HEK293 (cell line): ENCODE measurements at regions not wholly inside any gene's neighbourhood (a gene's known extent, or its start where the extent isn't known, plus 50 kb on each side); places are given as distances from the start of the nearest gene placed in this dataset.

Experiments used
- CTCF ChIA-PET: fragments of 350-600 bp; formaldehyde crosslinking; extraction: SDS; loops from one replicate; lab custom pipeline; 2021; ENCODE audit warnings: antibody characterized with exemption; lab: Yijun Ruan, JAX
- POLR2A ChIA-PET: fragments of 300-600 bp; formaldehyde crosslinking; extraction: SDS; loops from one replicate; lab custom pipeline; 2020; ENCODE audit warnings: antibody characterized with exemption, inconsistent platforms; lab: Yijun Ruan, JAX
- H3K27ac ChIP-seq: fragments of 200-500 bp; sonication (Bioruptor generic); 2 replicates; pipeline ENCODE4 v1.5.1; 2014; ENCODE audit warnings: low read depth, low read length, control low read depth, inconsistent platforms; ENCODE audit errors: extremely low read depth
- H3K36me3 ChIP-seq, 2 experiments: fragments of 200-500 bp in 1 of 2; sonication (Bioruptor generic) in 1 of 2; 1 replicate in 1 of 2; 2 replicates in 1 of 2; pipeline ENCODE4 v1.5.1; 2014 to 2017; ENCODE audit warnings: inconsistent platforms in 2 of 2, low read length in 2 of 2; ENCODE audit not compliant: control insufficient read depth in 2 of 2, insufficient read depth in 1 of 2
- H3K4me1 ChIP-seq: fragments of 200-500 bp; sonication (Bioruptor generic); 2 replicates; pipeline ENCODE4 v1.5.1; 2014; ENCODE audit warnings: mild to moderate bottlenecking, low read length, inconsistent platforms; ENCODE audit not compliant: control insufficient read depth, insufficient read depth
- H3K4me3 ChIP-seq: 2 replicates; pipeline ENCODE4 v1.5.1; 2011; ENCODE audit warnings: low read depth, mild to moderate bottlenecking, control low read depth, low read length, moderate library complexity
- H3K9me3 ChIP-seq: fragments of 200-500 bp; sonication (Bioruptor generic); 2 replicates; pipeline ENCODE4 v1.5.1; 2014; ENCODE audit warnings: low read depth, low read length, inconsistent platforms; ENCODE audit not compliant: control insufficient read depth, insufficient read depth
- GLIS1 ChIP-seq: fragments of 450-650 bp; formaldehyde crosslinking; IDR thresholded peaks from 2 replicates; pipeline ENCODE4 v1.5.1; 2016; ENCODE audit warnings: missing biosample characterization, missing genetic modification characterization
- HOXA7 ChIP-seq: sonication (generic); formaldehyde crosslinking; IDR thresholded peaks from 2 replicates; pipeline ENCODE4 v1.8.1; 2022; ENCODE audit warnings: missing genetic modification reagents, borderline replicate concordance
- IKZF3 ChIP-seq: fragments of 450-650 bp; IDR thresholded peaks from 2 replicates; pipeline ENCODE4 v1.5.0; 2018; ENCODE audit warnings: missing biosample characterization, mild to moderate bottlenecking, missing genetic modification characterization, moderate library complexity
- REPIN1 ChIP-seq: fragments of 450-650 bp; formaldehyde crosslinking; IDR thresholded peaks from 2 replicates; pipeline ENCODE4 v1.5.1; 2017; ENCODE audit warnings: missing biosample characterization, missing genetic modification characterization, low read depth
- ZBTB8A ChIP-seq: fragments of 450-650 bp; formaldehyde crosslinking; IDR thresholded peaks from 2 replicates; pipeline ENCODE4 v1.5.1; 2016; ENCODE audit warnings: missing biosample characterization, missing genetic modification characterization
- ZFP3 ChIP-seq: fragments of 450-650 bp; formaldehyde crosslinking; IDR thresholded peaks from 2 replicates; pipeline ENCODE4 v1.5.1; 2016; ENCODE audit warnings: low read depth, missing biosample characterization, missing genetic modification characterization
- ZNF155 ChIP-seq: fragments of 450-650 bp; formaldehyde crosslinking; IDR thresholded peaks from 2 replicates; pipeline ENCODE4 v1.5.1; 2016; ENCODE audit warnings: missing biosample characterization, missing genetic modification characterization
- ZNF184 ChIP-seq: fragments of 450-650 bp; IDR thresholded peaks from 2 replicates; pipeline ENCODE4 v1.5.1; 2018; ENCODE audit warnings: missing biosample characterization, mild to moderate bottlenecking, missing genetic modification characterization
- ZNF311 ChIP-seq: fragments of 450-650 bp; formaldehyde crosslinking; IDR thresholded peaks from 2 replicates; pipeline ENCODE4 v1.5.1; 2017; ENCODE audit warnings: missing biosample characterization, missing genetic modification characterization, borderline replicate concordance
- ZNF416 ChIP-seq: fragments of 450-650 bp; formaldehyde crosslinking; IDR thresholded peaks from 2 replicates; pipeline ENCODE4 v1.5.1; 2016; ENCODE audit warnings: missing biosample characterization, missing genetic modification characterization
- ZNF501 ChIP-seq: fragments of 450-650 bp; formaldehyde crosslinking; IDR thresholded peaks from 2 replicates; pipeline ENCODE4 v1.5.1; 2016; ENCODE audit warnings: missing biosample characterization, missing genetic modification characterization
- ZNF518A ChIP-seq: fragments of 450-650 bp; formaldehyde crosslinking; conservative IDR thresholded peaks from 2 replicates; pipeline ENCODE4 v1.5.1; 2016; ENCODE audit warnings: low read depth, missing biosample characterization, missing genetic modification characterization
- ZNF560 ChIP-seq: fragments of 450-650 bp; formaldehyde crosslinking; IDR thresholded peaks from 2 replicates; pipeline ENCODE4 v1.5.1; 2017; ENCODE audit warnings: missing biosample characterization, missing genetic modification characterization, borderline replicate concordance
- ZNF624 ChIP-seq: fragments of 450-650 bp; formaldehyde crosslinking; IDR thresholded peaks from 2 replicates; pipeline ENCODE4 v1.5.1; 2017; ENCODE audit warnings: missing biosample characterization, missing genetic modification characterization
- ZNF626 ChIP-seq: fragments of 450-650 bp; sonication (Bioruptor Pico); formaldehyde crosslinking; IDR thresholded peaks from 2 replicates; pipeline ENCODE4 v1.5.1; 2018; ENCODE audit warnings: missing biosample characterization, missing genetic modification characterization, inconsistent platforms
- ZNF629 ChIP-seq: fragments of 450-650 bp; formaldehyde crosslinking; IDR thresholded peaks from 2 replicates; pipeline ENCODE4 v1.5.1; 2017; ENCODE audit warnings: missing biosample characterization, missing genetic modification characterization
- ZNF660 ChIP-seq: fragments of 450-650 bp; IDR thresholded peaks from 2 replicates; pipeline ENCODE4 v1.5.1; 2018; ENCODE audit warnings: missing biosample characterization, mild to moderate bottlenecking, missing genetic modification characterization
- ZNF701 ChIP-seq: fragments of 450-650 bp; formaldehyde crosslinking; IDR thresholded peaks from 2 replicates; pipeline ENCODE4 v1.5.1; 2016; ENCODE audit warnings: missing biosample characterization, missing genetic modification characterization
- ZSCAN23 ChIP-seq: fragments of 450-650 bp; formaldehyde crosslinking; IDR thresholded peaks from 2 replicates; pipeline ENCODE4 v1.5.1; 2016; ENCODE audit warnings: missing biosample characterization, missing genetic modification characterization
- TF ChIP-seq, protein P1 (sequence below): fragments of 450-650 bp; formaldehyde crosslinking; IDR thresholded peaks from 2 replicates; pipeline ENCODE4 v1.5.1; 2016; ENCODE audit warnings: missing biosample characterization, missing genetic modification characterization

- TF ChIP-seq ZNF501 (tag by site-specific recombination) (no peak), ZBTB8A (no peak), ZNF560 (tag by site-specific recombination) (no peak), ZNF629 (tag by site-specific recombination) (no peak)
- H3K27ac ChIP-seq = no peak overlapping the region
- CTCF ChIA-PET = no interaction called here
- H3K9me3 ChIP-seq = no peaks in the 10 kb centered on the region
- no peaks in the 10 kb centered on the region for H3K36me3 ChIP-seq
- POLR2A ChIA-PET = no interaction called here
- H3K4me1 ChIP-seq = no peaks in the 10 kb centered on the region
- no peak overlapping the region for H3K4me3 ChIP-seq
These were observed 944.7 kb downstream of the SORCS3 start for GRCh38 chr10:105585753-105586152.

GRCh38 chr10:105585171-105585570 lies 944.1 kb downstream of the SORCS3 start:
- POLR2A ChIA-PET = no interaction called here
- H3K27ac ChIP-seq = no peak overlapping the region
- no peak for TF ChIP-seq ZNF184 (tag by site-specific recombination)
- CTCF ChIA-PET = no interaction called here
- H3K4me1 ChIP-seq = no peaks in the 10 kb centered on the region
- H3K36me3 ChIP-seq = no peaks in the 10 kb centered on the region
- no peaks in the 10 kb centered on the region for H3K9me3 ChIP-seq
- H3K4me3 ChIP-seq = no peak overlapping the region

DNA sequence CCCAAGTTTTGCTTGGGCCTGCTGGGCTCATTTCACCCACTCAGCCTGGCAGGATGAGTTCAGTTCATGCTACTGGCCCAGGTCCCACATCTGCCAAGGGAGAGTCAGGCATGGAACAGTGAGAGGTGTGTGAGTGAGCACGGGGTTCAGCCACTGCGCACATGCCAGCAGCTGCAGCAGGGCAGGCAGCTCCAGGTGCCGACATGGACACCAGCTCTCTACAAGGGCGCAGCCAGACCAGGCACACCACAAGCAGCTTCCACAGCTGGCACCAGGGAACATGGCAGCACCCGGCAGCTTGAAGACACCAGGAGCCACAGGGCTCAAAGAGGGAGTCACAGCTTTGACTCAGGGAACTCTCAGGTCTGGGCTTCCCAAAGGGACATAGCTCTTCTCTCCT lies 938.0 kb downstream of the SORCS3 start:
- Histone ChIP-seq H3K4me3 (no peak overlapping the region), H3K27ac (no peak overlapping the region), H3K4me1 (no peaks in the 10 kb centered on the region), H3K9me3 (no peaks in the 10 kb centered on the region), H3K36me3 (no peaks in the 10 kb centered on the region)
- TF ChIP-seq ZNF518A = no peak
- TF ChIP-seq ZNF416 (tag by site-specific recombination) = no peak
- TF ChIP-seq HOXA7 = no peak
- no peak for TF ChIP-seq REPIN1 (tag by site-specific recombination)
- no peak for TF ChIP-seq GLIS1 (tag by site-specific recombination)
- TF ChIP-seq ZSCAN23 (tag by site-specific recombination) = no peak
- TF ChIP-seq ZNF155 (tag by site-specific recombination) = no peak
- no peak for TF ChIP-seq ZNF311 (tag by site-specific recombination)
- TF ChIP-seq ZFP3 (tag by site-specific recombination) = no peak
- TF ChIP-seq ZNF624 (tag by site-specific recombination) = no peak
- CTCF ChIA-PET = no interaction called here
- POLR2A ChIA-PET = no interaction called here

DNA sequence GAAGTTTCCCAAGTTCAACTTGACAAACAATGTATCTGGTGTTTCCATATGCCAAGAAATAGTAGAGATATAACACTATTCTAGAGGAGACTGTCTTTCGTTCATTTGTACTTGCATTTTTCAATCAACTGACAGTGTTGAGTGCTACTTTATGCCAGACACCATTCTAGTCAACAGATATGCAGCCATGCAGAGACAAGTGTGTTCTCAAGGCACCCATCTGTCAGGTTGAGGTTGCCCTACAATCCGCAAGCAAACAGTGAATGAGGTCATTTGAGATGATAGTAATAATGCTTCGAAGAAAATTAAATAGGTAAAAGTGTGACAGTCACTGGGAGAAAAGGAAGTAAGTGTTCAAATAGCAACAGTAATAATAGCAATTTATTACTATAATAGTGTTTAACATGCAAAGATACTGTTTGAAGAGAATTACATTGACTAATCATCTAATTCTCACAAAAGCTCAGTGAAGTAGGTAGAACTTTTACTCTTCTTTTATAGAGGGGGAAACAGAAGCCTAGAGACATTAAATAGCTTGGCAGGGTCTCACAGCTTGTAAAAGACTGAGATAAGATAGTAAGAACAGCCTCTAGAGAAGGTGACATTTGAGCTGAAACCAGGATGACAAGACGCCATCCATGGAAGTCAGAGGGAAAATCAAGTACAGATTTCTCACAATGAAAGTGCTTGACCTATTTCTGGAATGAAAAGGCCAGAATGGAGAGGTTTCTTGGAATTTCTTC lies 936.9 kb downstream of the SORCS3 start:
- ChIA-PET POLR2A (no interaction called here), CTCF (no interaction called here)
- H3K4me1 ChIP-seq = no peaks in the 10 kb centered on the region
- no peaks in the 10 kb centered on the region for H3K36me3 ChIP-seq
- H3K4me3 ChIP-seq = no peak overlapping the region
- TF ChIP-seq ZNF701 (tag by site-specific recombination) = no peak
- no peak for TF ChIP-seq ZFP3 (tag by site-specific recombination)
- TF ChIP-seq IKZF3 (tag by site-specific recombination) = no peak
- TF ChIP-seq ZNF660 (tag by site-specific recombination) = no peak
- no peak for TF ChIP-seq ZNF626 (tag by site-specific recombination)
- TF ChIP-seq, protein P1, sequence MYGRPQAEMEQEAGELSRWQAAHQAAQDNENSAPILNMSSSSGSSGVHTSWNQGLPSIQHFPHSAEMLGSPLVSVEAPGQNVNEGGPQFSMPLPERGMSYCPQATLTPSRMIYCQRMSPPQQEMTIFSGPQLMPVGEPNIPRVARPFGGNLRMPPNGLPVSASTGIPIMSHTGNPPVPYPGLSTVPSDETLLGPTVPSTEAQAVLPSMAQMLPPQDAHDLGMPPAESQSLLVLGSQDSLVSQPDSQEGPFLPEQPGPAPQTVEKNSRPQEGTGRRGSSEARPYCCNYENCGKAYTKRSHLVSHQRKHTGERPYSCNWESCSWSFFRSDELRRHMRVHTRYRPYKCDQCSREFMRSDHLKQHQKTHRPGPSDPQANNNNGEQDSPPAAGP (tag by site-specific recombination) = no peak
- no peak overlapping the region for H3K27ac ChIP-seq
- no peaks in the 10 kb centered on the region for H3K9me3 ChIP-seq
